ENCODE measurements at regions not wholly inside any gene's neighbourhood (a gene's known extent, or its start where the extent isn't known, plus 50 kb on each side); places are given as distances from the start of the nearest gene placed in this dataset.

- POLR2A ChIA-PET: no interaction called here
- CTCF ChIA-PET: no interaction called here
- TF ChIP-seq CTCF (IDR thresholded peaks at IDR 0.05; ENCODE audit: insufficient read depth, low read length, missing control alignments): no peak
- no peak overlapping the region for H3K4me3 ChIP-seq (ENCODE audit: low read depth, low read length)
- no peak for DNase-seq (ENCODE audit: low read depth, low spot score)
Measured at GRCh38 chr7:124330731-124331407, 298.0 kb upstream of the TMEM229A start.

DNA sequence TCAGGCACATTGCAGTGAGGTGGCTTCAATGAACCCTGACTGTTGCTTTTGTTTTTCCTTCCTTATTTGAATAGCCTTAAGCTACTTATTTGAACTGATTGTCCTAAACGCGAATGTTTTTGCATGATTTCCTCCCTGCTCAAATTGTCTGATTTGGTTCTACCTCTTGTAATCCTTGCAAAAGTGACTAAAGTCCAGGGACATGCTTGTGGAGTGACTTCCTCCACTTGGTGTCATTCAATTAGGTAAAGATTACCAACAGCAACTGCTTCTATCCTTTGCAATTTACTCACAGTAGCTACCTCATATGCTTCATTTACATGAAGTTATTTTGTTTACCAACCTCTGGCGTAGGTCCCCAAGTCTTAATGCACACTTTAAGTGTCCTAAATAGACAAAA is 295.9 kb upstream of the TMEM229A start:
- ChIA-PET CTCF (no interaction called here), POLR2A (no interaction called here)
- H3K4me3 ChIP-seq (ENCODE audit: low read depth, low read length): no peak overlapping the region
- no peak for TF ChIP-seq CTCF (IDR thresholded peaks at IDR 0.05; ENCODE audit: insufficient read depth, low read length, missing control alignments)
- no peak for DNase-seq (ENCODE audit: low read depth, low spot score)

DNA sequence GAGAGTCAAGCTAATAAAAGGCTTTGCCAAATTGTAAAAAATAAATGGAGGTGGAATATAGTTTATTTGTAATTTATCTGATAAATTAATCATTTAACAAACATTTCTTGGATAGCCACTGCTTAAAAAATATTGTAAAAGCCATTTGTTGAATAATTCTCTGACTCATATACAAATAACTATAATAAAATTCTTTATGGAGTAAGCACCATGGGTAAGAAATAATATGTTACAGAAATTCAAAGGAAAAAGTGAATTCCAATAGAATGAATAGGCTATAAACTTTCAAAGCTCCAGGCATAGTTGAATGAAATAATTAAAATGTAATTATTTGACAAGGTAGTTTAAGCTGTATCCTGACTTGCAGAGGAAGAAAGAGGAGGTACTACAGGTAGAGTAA is 291.4 kb upstream of the TMEM229A start:
- CTCF ChIA-PET: no interaction called here
- POLR2A ChIA-PET: no interaction called here
- DNase-seq (ENCODE audit: low read depth, low spot score): no peak
- TF ChIP-seq CTCF (IDR thresholded peaks at IDR 0.05; ENCODE audit: insufficient read depth, low read length, missing control alignments): no peak
- no peak overlapping the region for H3K4me3 ChIP-seq (ENCODE audit: low read depth, low read length)

DNA sequence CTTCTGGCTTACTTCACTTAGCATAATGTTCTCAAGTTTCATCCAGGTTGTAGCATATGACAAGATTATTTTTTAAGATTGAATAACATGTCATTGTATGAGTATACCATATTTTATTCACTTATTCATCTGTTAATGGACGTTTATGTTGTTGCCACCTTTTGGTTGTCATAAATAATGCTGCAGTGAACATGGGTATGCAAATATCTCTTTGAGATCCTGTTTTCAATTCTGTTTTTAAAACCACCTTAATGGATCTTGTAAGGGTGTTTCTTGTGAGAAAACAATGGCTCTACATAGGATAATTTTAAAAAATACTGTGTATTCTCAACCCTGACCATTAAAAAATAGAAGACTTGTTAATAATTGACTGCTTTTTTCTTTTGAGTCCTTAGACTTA is 290.7 kb upstream of the TMEM229A start:
- no peak for DNase-seq (ENCODE audit: low read depth, low spot score)
- CTCF ChIA-PET: no interaction called here
- no peak for TF ChIP-seq CTCF (IDR thresholded peaks at IDR 0.05; ENCODE audit: insufficient read depth, low read length, missing control alignments)
- no peak overlapping the region for H3K4me3 ChIP-seq (ENCODE audit: low read depth, low read length)
- POLR2A ChIA-PET: no interaction called here

- ChIA-PET POLR2A (no interaction called here), CTCF (no interaction called here)
- no peak for TF ChIP-seq CTCF (IDR thresholded peaks at IDR 0.05; ENCODE audit: insufficient read depth, low read length, missing control alignments)
- H3K4me3 ChIP-seq (ENCODE audit: low read depth, low read length): no peak overlapping the region
- DNase-seq (ENCODE audit: low read depth, low spot score): no peak
Measured at GRCh38 chr7:124322561-124322960, 289.7 kb upstream of the TMEM229A start.

- CTCF ChIA-PET: no interaction called here
- POLR2A ChIA-PET: no interaction called here
- no peak overlapping the region for H3K4me3 ChIP-seq (ENCODE audit: low read depth, low read length)
- DNase-seq (ENCODE audit: low read depth, low spot score): no peak
- no peak for TF ChIP-seq CTCF (IDR thresholded peaks at IDR 0.05; ENCODE audit: insufficient read depth, low read length, missing control alignments)
Measured at GRCh38 chr7:124318721-124319450, 286.0 kb upstream of the TMEM229A start.

Data from AG04449 (cell line).